SK-N-SH treated with all-trans-retinoic acid at 6 μM for 48 hours (cell line): ENCODE measurements at regions not wholly inside any gene's neighbourhood (a gene's known extent, or its start where the extent isn't known, plus 50 kb on each side); places are given as distances from the start of the nearest gene placed in this dataset.

Experiments used
- ATAC-seq: fragments of 200-7000 bp; cut with Tn5 transposase; 3 replicates; pipeline ENCODE4 v1.9.1; 2020; ENCODE audit warnings: mild to moderate bottlenecking, moderate library complexity
- ARNTL ChIP-seq: fragments of 450-650 bp; formaldehyde crosslinking; IDR thresholded peaks from 2 replicates; pipeline ENCODE4 v1.5.0; 2020; ENCODE audit warnings: low read depth, mild to moderate bottlenecking, moderate library complexity, borderline replicate concordance
- BACH2 ChIP-seq: fragments of 250-450 bp; sonication (Bioruptor Pico); IDR thresholded peaks from 2 replicates; pipeline ENCODE4 v1.9.0; 2021; ENCODE audit warnings: mild to moderate bottlenecking, borderline replicate concordance
- CREB5 ChIP-seq: fragments of 250-450 bp; sonication (Bioruptor Pico); IDR thresholded peaks from 2 replicates; pipeline ENCODE4 v1.5.1; 2020; ENCODE audit warnings: low read depth, mild to moderate bottlenecking, moderate library complexity
- CSDC2 ChIP-seq: fragments of 250-450 bp; sonication (Bioruptor Pico); IDR thresholded peaks from 2 replicates; pipeline ENCODE4 v1.5.0; 2020; ENCODE audit warnings: mild to moderate bottlenecking, moderate library complexity
- CSRNP3 ChIP-seq: fragments of 250-450 bp; sonication (Bioruptor Pico); IDR thresholded peaks from 2 replicates; pipeline ENCODE4 v1.5.1; 2021; ENCODE audit warnings: mild to moderate bottlenecking, moderate library complexity
- ESRRG ChIP-seq: fragments of 250-450 bp; sonication (Bioruptor Pico); IDR thresholded peaks from 2 replicates; pipeline ENCODE4 v1.6.1; 2021; ENCODE audit warnings: mild to moderate bottlenecking
- GLIS3 ChIP-seq: fragments of 250-450 bp; sonication (Bioruptor Pico); IDR thresholded peaks from 2 replicates; pipeline ENCODE4 v1.5.0; 2020; ENCODE audit warnings: mild to moderate bottlenecking, moderate library complexity
- ISL1 ChIP-seq: fragments of 250-450 bp; sonication (Bioruptor Pico); IDR thresholded peaks from 2 replicates; pipeline ENCODE4 v2.1.2; 2022; ENCODE audit warnings: mild to moderate bottlenecking, moderate library complexity
- OSR1 ChIP-seq: fragments of 250-450 bp; sonication (Bioruptor Pico); IDR thresholded peaks from 2 replicates; pipeline ENCODE4 v1.8.0; 2022; ENCODE audit warnings: moderate library complexity, mild to moderate bottlenecking, inconsistent platforms
- PATZ1 ChIP-seq: fragments of 250-450 bp; sonication (Bioruptor Pico); IDR thresholded peaks from 2 replicates; pipeline ENCODE4 v1.8.0; 2020; ENCODE audit warnings: mild to moderate bottlenecking, moderate library complexity, borderline replicate concordance
- POU6F1 ChIP-seq: fragments of 250-450 bp; sonication (Bioruptor Pico); IDR thresholded peaks from 2 replicates; pipeline ENCODE4 v1.8.0; 2021; ENCODE audit warnings: low read depth, mild to moderate bottlenecking, moderate library complexity, borderline replicate concordance
- PPARA ChIP-seq: fragments of 250-450 bp; sonication (Bioruptor Pico); IDR thresholded peaks from 2 replicates; pipeline ENCODE4 v1.5.0; 2020; ENCODE audit warnings: mild to moderate bottlenecking, borderline replicate concordance
- RARB ChIP-seq: fragments of 250-450 bp; sonication (Bioruptor Pico); IDR thresholded peaks from 2 replicates; pipeline ENCODE4 v1.8.0; 2021; ENCODE audit warnings: mild to moderate bottlenecking, moderate library complexity
- SNAI2 ChIP-seq: fragments of 250-450 bp; sonication (Bioruptor Pico); IDR thresholded peaks from 2 replicates; pipeline ENCODE4 v1.5.0; 2020; ENCODE audit warnings: mild to moderate bottlenecking, moderate library complexity
- TCF4 ChIP-seq: fragments of 250-450 bp; sonication (Bioruptor Pico); IDR thresholded peaks from 2 replicates; pipeline ENCODE4 v1.8.0; 2021; ENCODE audit warnings: mild to moderate bottlenecking, moderate library complexity, borderline replicate concordance
- TOX ChIP-seq: fragments of 250-450 bp; sonication (Bioruptor Pico); IDR thresholded peaks from 2 replicates; pipeline ENCODE4 v1.8.0; 2021; ENCODE audit warnings: mild to moderate bottlenecking, moderate library complexity, borderline replicate concordance
- TSHZ2 ChIP-seq: fragments of 250-450 bp; sonication (Bioruptor Pico); IDR thresholded peaks from 2 replicates; pipeline ENCODE4 v1.5.0; 2020; ENCODE audit warnings: mild to moderate bottlenecking, moderate library complexity
- ZC3H10 ChIP-seq: fragments of 250-450 bp; sonication (Bioruptor Pico); IDR thresholded peaks from 2 replicates; pipeline ENCODE4 v1.5.1; 2021; ENCODE audit warnings: mild to moderate bottlenecking, moderate library complexity
- ZFP30 ChIP-seq: fragments of 450-650 bp; formaldehyde crosslinking; IDR thresholded peaks from 2 replicates; pipeline ENCODE4 v1.5.0; 2022; ENCODE audit warnings: mild to moderate bottlenecking, moderate library complexity
- ZNF565 ChIP-seq: fragments of 450-650 bp; formaldehyde crosslinking; conservative IDR thresholded peaks from 2 replicates; pipeline ENCODE4 v1.5.0; 2020; ENCODE audit warnings: low read depth, mild to moderate bottlenecking, moderate library complexity
- ZNF70 ChIP-seq: fragments of 450-650 bp; formaldehyde crosslinking; IDR thresholded peaks from 2 replicates; pipeline ENCODE4 v1.5.0; 2020; ENCODE audit warnings: mild to moderate bottlenecking, moderate library complexity
- ZNF8 ChIP-seq: fragments of 450-650 bp; formaldehyde crosslinking; IDR thresholded peaks from 2 replicates; pipeline ENCODE4 v1.5.0; 2020; ENCODE audit warnings: mild to moderate bottlenecking, moderate library complexity

GRCh38 chr15:100779331-100780207 lies 100.1 kb upstream of the ALDH1A3 start:
- TF ChIP-seq PPARA (CRISPR knock-in tag) (no peak), SNAI2 (CRISPR knock-in tag) (no peak), BACH2 (CRISPR knock-in tag) (no peak), TSHZ2 (CRISPR knock-in tag) (no peak), POU6F1 (CRISPR knock-in tag) (no peak), CREB5 (CRISPR knock-in tag) (no peak), ISL1 (no peak), GLIS3 (CRISPR knock-in tag) (no peak), OSR1 (CRISPR knock-in tag) (no peak), ZNF8 (CRISPR knock-in tag) (no peak), ZFP30 (CRISPR knock-in tag) (no peak), TOX (CRISPR knock-in tag) (no peak), TCF4 (CRISPR knock-in tag) (no peak), ESRRG (CRISPR knock-in tag) (no peak), ZC3H10 (CRISPR knock-in tag) (no peak), ARNTL (CRISPR knock-in tag) (no peak), RARB (no peak), CSDC2 (no peak), CSRNP3 (CRISPR knock-in tag) (no peak), PATZ1 (CRISPR knock-in tag) (no peak)

GRCh38 chr15:100780208-100780800 lies 99.3 kb upstream of the ALDH1A3 start:
- ATAC-seq: no peak
- TF ChIP-seq BACH2 (CRISPR knock-in tag) (no peak), PPARA (CRISPR knock-in tag) (no peak), ZC3H10 (CRISPR knock-in tag) (no peak), POU6F1 (CRISPR knock-in tag) (no peak), ISL1 (no peak), CSDC2 (no peak), GLIS3 (CRISPR knock-in tag) (no peak), CSRNP3 (CRISPR knock-in tag) (no peak), RARB (no peak), ZNF70 (CRISPR knock-in tag) (no peak), ZNF565 (CRISPR knock-in tag) (no peak), TSHZ2 (CRISPR knock-in tag) (no peak), TOX (CRISPR knock-in tag) (no peak)

More at GRCh38 chr15:100779331-100780207, 100.1 kb upstream of the ALDH1A3 start:
- ATAC-seq: no peak
